HEK293 (cell line): ENCODE measurements at regions not wholly inside any gene's neighbourhood (a gene's known extent, or its start where the extent isn't known, plus 50 kb on each side); places are given as distances from the start of the nearest gene placed in this dataset.

ENCODE experiments used
- CTCF ChIA-PET: fragments of 350-600 bp; formaldehyde crosslinking; extraction: SDS; loops from one replicate; lab custom pipeline; 2021; ENCODE audit warnings: antibody characterized with exemption; lab: Yijun Ruan, JAX
- POLR2A ChIA-PET: fragments of 300-600 bp; formaldehyde crosslinking; extraction: SDS; loops from one replicate; lab custom pipeline; 2020; ENCODE audit warnings: antibody characterized with exemption, inconsistent platforms; lab: Yijun Ruan, JAX
- H3K27ac ChIP-seq: fragments of 200-500 bp; sonication (Bioruptor generic); 2 replicates; pipeline ENCODE4 v1.5.1; 2014; ENCODE audit warnings: low read depth, low read length, control low read depth, inconsistent platforms; ENCODE audit errors: extremely low read depth
- H3K36me3 ChIP-seq, 2 experiments: fragments of 200-500 bp in 1 of 2; sonication (Bioruptor generic) in 1 of 2; 1 replicate in 1 of 2; 2 replicates in 1 of 2; pipeline ENCODE4 v1.5.1; 2014 to 2017; ENCODE audit warnings: inconsistent platforms in 2 of 2, low read length in 2 of 2; ENCODE audit not compliant: control insufficient read depth in 2 of 2, insufficient read depth in 1 of 2
- H3K4me1 ChIP-seq: fragments of 200-500 bp; sonication (Bioruptor generic); 2 replicates; pipeline ENCODE4 v1.5.1; 2014; ENCODE audit warnings: mild to moderate bottlenecking, low read length, inconsistent platforms; ENCODE audit not compliant: control insufficient read depth, insufficient read depth
- H3K4me3 ChIP-seq: 2 replicates; pipeline ENCODE4 v1.5.1; 2011; ENCODE audit warnings: low read depth, mild to moderate bottlenecking, control low read depth, low read length, moderate library complexity
- H3K9me3 ChIP-seq: fragments of 200-500 bp; sonication (Bioruptor generic); 2 replicates; pipeline ENCODE4 v1.5.1; 2014; ENCODE audit warnings: low read depth, low read length, inconsistent platforms; ENCODE audit not compliant: control insufficient read depth, insufficient read depth
- GLI4 ChIP-seq: fragments of 450-650 bp; formaldehyde crosslinking; IDR thresholded peaks from 2 replicates; pipeline ENCODE4 v1.5.1; 2016; ENCODE audit warnings: missing biosample characterization, missing genetic modification characterization
- PRDM4 ChIP-seq: fragments of 450-650 bp; formaldehyde crosslinking; IDR thresholded peaks from 2 replicates; pipeline ENCODE4 v1.5.1; 2017; ENCODE audit warnings: missing biosample characterization, missing genetic modification characterization
- PRDM6 ChIP-seq: fragments of 450-650 bp; formaldehyde crosslinking; IDR thresholded peaks from 2 replicates; pipeline ENCODE4 v1.5.1; 2017; ENCODE audit warnings: missing biosample characterization, missing genetic modification characterization
- REST ChIP-seq: fragments of 450-650 bp; formaldehyde crosslinking; IDR thresholded peaks from 2 replicates; pipeline ENCODE4 v1.5.1; 2016; ENCODE audit warnings: missing biosample characterization, missing genetic modification characterization
- SCRT1 ChIP-seq: fragments of 450-650 bp; formaldehyde crosslinking; IDR thresholded peaks from 2 replicates; pipeline ENCODE4 v1.5.1; 2016; ENCODE audit warnings: missing biosample characterization, missing genetic modification characterization, borderline replicate concordance
- ZFP37 ChIP-seq: fragments of 450-650 bp; formaldehyde crosslinking; IDR thresholded peaks from 2 replicates; pipeline ENCODE4 v1.5.1; 2016; ENCODE audit warnings: missing biosample characterization, missing genetic modification characterization
- ZNF157 ChIP-seq: fragments of 450-650 bp; formaldehyde crosslinking; IDR thresholded peaks from 2 replicates; pipeline ENCODE4 v1.5.1; 2016; ENCODE audit warnings: missing biosample characterization, missing genetic modification characterization
- ZNF398 ChIP-seq: fragments of 450-650 bp; formaldehyde crosslinking; IDR thresholded peaks from 2 replicates; pipeline ENCODE4 v1.5.1; 2017; ENCODE audit warnings: missing biosample characterization, missing genetic modification characterization
- ZNF639 ChIP-seq: fragments of 450-650 bp; formaldehyde crosslinking; IDR thresholded peaks from 2 replicates; pipeline ENCODE4 v1.5.1; 2016; ENCODE audit warnings: missing biosample characterization, missing genetic modification characterization
- ZNF654 ChIP-seq: fragments of 450-650 bp; formaldehyde crosslinking; IDR thresholded peaks from 2 replicates; pipeline ENCODE4 v1.5.1; 2016; ENCODE audit warnings: low read depth, missing biosample characterization, missing genetic modification characterization
- ZNF692 ChIP-seq: fragments of 450-650 bp; formaldehyde crosslinking; IDR thresholded peaks from 2 replicates; pipeline ENCODE4 v1.5.1; 2016; ENCODE audit warnings: missing biosample characterization, missing genetic modification characterization
- ZSCAN4 ChIP-seq: fragments of 450-650 bp; formaldehyde crosslinking; IDR thresholded peaks from 2 replicates; pipeline ENCODE4 v1.5.1; 2017; ENCODE audit warnings: missing biosample characterization, missing genetic modification characterization

- CTCF ChIA-PET: interaction anchor here (0.7 kb wide), 1 partner anchor 29 kb away, joined by 3 read pairs; no protein-coding TSS in a partner anchor
Observed at GRCh38 chr7:35342786-35343185, 88.9 kb upstream of the TBX20 start.

More at GRCh38 chr7:35342786-35343185, 88.9 kb upstream of the TBX20 start:
- POLR2A ChIA-PET: no interaction called here
- Histone ChIP-seq H3K4me1 (no peaks in the 10 kb centered on the region), H3K9me3 (no peaks in the 10 kb centered on the region), H3K36me3 (no peaks in the 10 kb centered on the region), H3K27ac (no peak overlapping the region), H3K4me3 (no peak overlapping the region)
- TF ChIP-seq ZNF639 (tag by site-specific recombination) (no peak), ZNF157 (tag by site-specific recombination) (no peak), PRDM4 (tag by site-specific recombination) (no peak), ZFP37 (tag by site-specific recombination) (no peak), ZNF398 (tag by site-specific recombination) (no peak), REST (no peak), SCRT1 (no peak), ZNF692 (tag by site-specific recombination) (no peak), ZNF654 (no peak), PRDM6 (tag by site-specific recombination) (no peak), GLI4 (tag by site-specific recombination) (no peak), ZSCAN4 (tag by site-specific recombination) (no peak)
